CD14-positive monocyte (primary cell): ENCODE measurements at regions not wholly inside any gene's neighbourhood (a gene's known extent, or its start where the extent isn't known, plus 50 kb on each side); places are given as distances from the start of the nearest gene placed in this dataset.

Source experiments
- DNase-seq, 3 donors: peaks; one replicate each; pipeline ENCODE4 v3.0.0-alpha.2; 2011 to 2022
- H2AFZ ChIP-seq: 2 replicates; pipeline ENCODE4 v1.6.0; 2012; ENCODE audit warnings: mild to moderate bottlenecking, low read depth, low read length, inconsistent platforms; ENCODE audit not compliant: insufficient read depth, poor library complexity, severe bottlenecking
- H3K27ac ChIP-seq, 2 donors: 1 replicate in 1 of 2; 2 replicates in 1 of 2; pipeline ENCODE4 v1.5.1; 2012 to 2013; ENCODE audit warnings: low read length in 2 of 2, control low read depth in 1 of 2, inconsistent platforms in 1 of 2, low read depth in 1 of 2, mild to moderate bottlenecking in 1 of 2
- H3K27me3 ChIP-seq, 2 donors: one replicate each; pipeline versions ENCODE4 v1.6.0 to v1.6.1; 2011 to 2013; ENCODE audit warnings: low read length in 2 of 2; ENCODE audit not compliant: control insufficient read depth in 2 of 2, insufficient read depth in 2 of 2
- H3K36me3 ChIP-seq, 2 donors: replicated peaks in 1 of 2; 1 replicate in 1 of 2; 2 replicates in 1 of 2; pipeline versions ENCODE4 v1.5.1 to v1.6.1; 2012 to 2013; ENCODE audit warnings: low read length in 2 of 2, control low read depth in 1 of 2, inconsistent platforms in 1 of 2, mild to moderate bottlenecking in 1 of 2; ENCODE audit not compliant: insufficient read depth in 2 of 2, control insufficient read depth in 1 of 2
- H3K4me1 ChIP-seq, 2 donors: 1 replicate in 1 of 2; 2 replicates in 1 of 2; pipeline versions ENCODE4 v1.5.1 to v1.6.1; 2012 to 2013; ENCODE audit warnings: low read length in 2 of 2, control low read depth in 1 of 2, inconsistent platforms in 1 of 2, mild to moderate bottlenecking in 1 of 2, moderate library complexity in 1 of 2; ENCODE audit not compliant: insufficient read depth in 2 of 2, control insufficient read depth in 1 of 2
- H3K4me2 ChIP-seq: replicated peaks from 2 replicates; pipeline ENCODE3; 2012; ENCODE audit warnings: low read length, moderate library complexity, mild to moderate bottlenecking; ENCODE audit not compliant: poor library complexity, severe bottlenecking; ENCODE audit errors: extremely low read depth
- H3K4me3 ChIP-seq, 3 experiments: fragments of 200-600 bp in 1 of 3; sonication (generic) in 1 of 3; replicated peaks in 1 of 3; 1 replicate in 2 of 3; 2 replicates in 1 of 3; pipeline ENCODE4 v1.5.1; 2011 to 2013; ENCODE audit warnings: low read length in 3 of 3, mild to moderate bottlenecking in 3 of 3, control low read depth in 2 of 3, low read depth in 2 of 3, inconsistent platforms in 1 of 3, moderate library complexity in 1 of 3
- H3K79me2 ChIP-seq: 2 replicates; pipeline ENCODE4 v1.6.0; 2012; ENCODE audit warnings: mild to moderate bottlenecking, control low read depth, inconsistent platforms, low read length, moderate library complexity; ENCODE audit not compliant: insufficient read depth
- H3K9ac ChIP-seq: 2 replicates; pipeline ENCODE4 v1.6.0; 2017; ENCODE audit warnings: low read length, mild to moderate bottlenecking; ENCODE audit not compliant: insufficient read depth, poor library complexity, severe bottlenecking
- H3K9me3 ChIP-seq, 2 donors: replicated peaks in 1 of 2; 1 replicate in 1 of 2; 2 replicates in 1 of 2; pipeline versions ENCODE4 v1.5.1 to v1.6.1; 2012 to 2013; ENCODE audit warnings: low read length in 2 of 2, control low read depth in 1 of 2; ENCODE audit not compliant: control insufficient read depth in 1 of 2, insufficient read depth in 1 of 2
- H4K20me1 ChIP-seq: 2 replicates; pipeline ENCODE4 v1.6.0; 2012; ENCODE audit warnings: mild to moderate bottlenecking, low read length, control low read depth, moderate library complexity; ENCODE audit not compliant: insufficient read depth
- H3K27ac Mint-ChIP-seq, 7 donors: one replicate each; pipeline ENCODE4 v1.8.0; 2020; ENCODE audit warnings: mild to moderate bottlenecking in 7 of 7, mixed read lengths in 7 of 7, moderate library complexity in 6 of 7, inconsistent platforms in 2 of 7
- H3K27me3 Mint-ChIP-seq, 3 donors: one replicate each; pipeline ENCODE4 v1.8.0; 2021 to 2022; ENCODE audit warnings: low read depth in 3 of 3, mild to moderate bottlenecking in 3 of 3, mixed read lengths in 3 of 3, moderate library complexity in 3 of 3, inconsistent platforms in 1 of 3
- H3K36me3 Mint-ChIP-seq, 2 donors: one replicate each; pipeline ENCODE4 v1.8.0; 2020; ENCODE audit warnings: mixed read lengths in 2 of 2, inconsistent platforms in 1 of 2, mild to moderate bottlenecking in 1 of 2
- H3K4me1 Mint-ChIP-seq: one replicate; pipeline ENCODE4 v1.8.0; 2020; ENCODE audit warnings: mild to moderate bottlenecking, mixed read lengths
- H3K4me3 Mint-ChIP-seq, 2 donors: one replicate each; pipeline ENCODE4 v1.8.0; 2020; ENCODE audit warnings: mild to moderate bottlenecking in 2 of 2, mixed read lengths in 2 of 2, moderate library complexity in 1 of 2
- H3K9me3 Mint-ChIP-seq, 7 donors: one replicate each; pipeline ENCODE4 v1.8.0; 2020 to 2022; ENCODE audit warnings: mixed read lengths in 7 of 7, mild to moderate bottlenecking in 6 of 7, moderate library complexity in 6 of 7, inconsistent platforms in 2 of 7
- CTCF ChIP-seq: fragments of 200-600 bp; IDR thresholded peaks from one replicate; pipeline ENCODE4 v1.8.0; 2022; ENCODE audit warnings: antibody characterized with exemption, mild to moderate bottlenecking
- WGBS: methylation state at CpG from one replicate; pipeline ENCODE4 v1.1.5; 2013; ENCODE audit warnings: missing lambda C conversion rate; ENCODE audit not compliant: insufficient coverage; 5-methylcytosine and 5-hydroxymethylcytosine counted together
- intact Hi-C, 2 donors: fragments of 100-400 bp; cut with micrococcal nuclease; formaldehyde crosslinking; loops; one replicate each; pipeline versions ENCODE4 v1.15.0 to v1.15.1; 2023

DNA sequence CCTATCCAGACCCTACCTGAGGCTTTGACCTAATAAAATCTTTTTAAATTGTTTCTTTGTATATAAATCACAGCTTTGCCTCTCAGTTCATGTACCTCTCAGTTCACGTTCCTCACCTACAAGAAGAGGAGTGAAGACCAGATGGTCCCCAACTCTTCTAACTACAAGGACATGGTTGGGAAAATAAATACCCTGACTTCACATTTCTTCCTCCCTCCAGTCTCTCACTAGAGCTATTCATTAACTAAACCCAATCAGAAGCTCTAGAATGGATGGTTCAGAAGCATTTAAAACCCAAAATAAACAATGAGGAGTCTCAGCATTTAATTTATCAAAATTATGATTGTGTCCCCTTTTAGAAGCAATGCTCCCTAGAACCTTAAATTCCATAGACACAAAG is 97.3 kb upstream of the AGTR1 start:
- intact Hi-C loops: no loop called here
- H3K27ac ChIP-seq: no peak overlapping the region
- Mint-ChIP-seq H3K4me1 (no peaks in the 10 kb centered on the region), H3K27me3 (no peaks in the 10 kb centered on the region), H3K4me3 (no peak overlapping the region), H3K9me3 (no peaks in the 10 kb centered on the region), H3K27ac (no peak overlapping the region), H3K36me3 (no peaks in the 10 kb centered on the region)
- WGBS: no CpG with 5 or more reads among the region's 1 CpG
- no peak for TF ChIP-seq CTCF
- H2AFZ ChIP-seq: no peak overlapping the region
- H3K4me1 ChIP-seq: no peaks in the 10 kb centered on the region
- no peaks in the 10 kb centered on the region for H4K20me1 ChIP-seq
- H3K79me2 ChIP-seq: no peaks in the 10 kb centered on the region
- H3K9me3 ChIP-seq: no peaks in the 10 kb centered on the region
- no peaks in the 10 kb centered on the region for H3K27me3 ChIP-seq
- H3K4me2 ChIP-seq: no peak overlapping the region
- DNase-seq: no peak
- H3K4me3 ChIP-seq: no peak overlapping the region
- no peaks in the 10 kb centered on the region for H3K36me3 ChIP-seq
- H3K9ac ChIP-seq: no peak overlapping the region

DNA sequence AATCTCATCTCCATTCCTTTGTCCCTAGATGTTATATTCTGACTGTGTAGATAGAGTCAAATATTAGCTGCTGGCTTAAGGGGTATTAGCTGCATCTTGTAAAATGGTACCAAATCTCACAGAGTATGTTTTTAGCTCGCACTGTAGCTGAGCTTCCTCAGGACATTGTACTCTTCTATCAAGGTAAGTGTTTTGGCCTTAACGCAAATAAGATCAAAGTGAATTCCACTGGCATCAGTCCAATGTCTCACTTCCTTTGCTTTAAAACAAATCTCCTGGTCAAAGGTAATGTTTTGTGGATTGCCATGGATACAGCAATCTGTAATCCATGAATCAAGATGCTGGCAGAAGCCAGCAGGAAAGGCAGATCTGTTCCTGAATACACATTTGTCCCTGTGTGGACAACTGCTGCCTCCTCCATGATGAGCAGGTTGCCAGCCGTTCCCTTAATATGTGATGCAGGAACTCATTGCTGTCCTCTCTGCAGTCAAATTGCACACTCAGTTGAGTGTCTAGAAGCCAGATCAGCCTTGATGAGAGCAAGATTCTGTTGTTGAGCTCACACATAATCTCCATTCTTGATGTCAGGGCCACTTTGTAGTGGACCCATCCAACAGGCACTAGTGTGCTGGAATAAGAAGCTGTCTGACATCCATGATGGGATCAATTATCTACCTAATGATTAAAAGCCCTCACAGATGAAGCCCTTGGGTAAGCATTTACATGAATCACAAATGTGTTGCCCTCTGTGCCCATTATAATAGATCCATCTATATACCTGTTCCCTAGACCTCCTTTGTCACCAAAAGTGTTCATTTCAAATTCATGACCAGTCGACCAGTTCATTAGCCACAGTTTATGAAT is 96.6 kb upstream of the AGTR1 start:
- no peak overlapping the region for H3K4me2 ChIP-seq
- no peaks in the 10 kb centered on the region for H4K20me1 ChIP-seq
- H3K36me3 ChIP-seq: no peaks in the 10 kb centered on the region
- no peaks in the 10 kb centered on the region for H3K27me3 ChIP-seq
- no peak overlapping the region for H2AFZ ChIP-seq
- Mint-ChIP-seq H3K27me3 (no peaks in the 10 kb centered on the region), H3K27ac (no peak overlapping the region), H3K9me3 (no peaks in the 10 kb centered on the region), H3K4me1 (no peaks in the 10 kb centered on the region), H3K4me3 (no peak overlapping the region), H3K36me3 (no peaks in the 10 kb centered on the region)
- no peak for DNase-seq
- TF ChIP-seq CTCF: no peak
- intact Hi-C loops: no loop called here
- 84% methylated on average over 3 of the region's 4 CpGs for WGBS
- no peak overlapping the region for H3K4me3 ChIP-seq
- H3K9ac ChIP-seq: no peak overlapping the region
- H3K9me3 ChIP-seq: no peaks in the 10 kb centered on the region
- no peaks in the 10 kb centered on the region for H3K79me2 ChIP-seq
- H3K27ac ChIP-seq: no peak overlapping the region
- no peaks in the 10 kb centered on the region for H3K4me1 ChIP-seq
